Colon (tissue), 2 donors: ENCODE measurements at regions not wholly inside any gene's neighbourhood (a gene's known extent, or its start where the extent isn't known, plus 50 kb on each side); places are given as distances from the start of the nearest gene placed in this dataset.
"Not testable (repeated sequence)": the region's sequence is repeated elsewhere in the genome, so short reads cannot be mapped to it uniquely, and the experiment has no call there.

ENCODE experiments used
- FAIRE-seq: peaks from 2 replicates; lab custom pipeline; 2012; peaks lifted over from hg19 to GRCh38; lab: Jason Lieb, UNC
- donor health status: control.
- donor health status: control.

DNA sequence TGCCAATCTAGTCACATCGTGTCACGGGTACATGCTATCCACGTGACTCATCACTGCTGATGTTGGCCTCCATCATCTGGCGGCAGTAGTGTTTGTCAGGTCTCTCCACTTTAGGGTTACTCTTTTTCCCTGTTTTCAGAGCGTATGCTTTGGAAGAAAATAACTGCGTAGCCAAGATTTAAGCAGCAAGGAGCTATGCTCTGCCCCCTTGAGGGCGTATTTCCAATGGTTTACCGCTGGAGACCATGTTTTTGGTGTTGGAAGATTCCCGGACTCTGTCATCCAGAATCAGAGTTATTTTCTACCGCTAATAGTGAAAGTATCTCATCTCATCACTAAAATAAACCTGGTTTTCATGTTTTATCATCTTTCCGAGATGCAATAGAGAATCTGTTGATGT, 306.5 kb downstream of the C6orf118 start:
- FAIRE-seq, result no peak

DNA sequence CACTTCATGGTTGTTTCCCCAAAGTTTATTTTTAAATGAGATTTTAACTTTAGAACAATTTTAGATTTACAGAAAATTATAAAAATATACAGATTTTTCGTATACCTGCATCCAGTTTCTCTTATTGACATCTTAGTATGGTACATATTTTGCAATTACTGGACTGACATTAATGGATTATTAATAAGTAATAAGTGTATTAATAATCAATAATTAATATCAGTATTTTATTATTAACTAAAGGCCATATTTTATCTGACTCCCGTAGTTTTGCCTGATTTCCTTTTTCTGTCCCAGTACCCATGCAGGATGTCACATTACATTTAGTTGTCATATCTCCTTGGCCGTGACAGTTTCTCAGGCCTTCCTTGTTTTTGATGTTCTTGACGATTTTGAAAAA, 307.0 kb downstream of the C6orf118 start:
- no peak for FAIRE-seq

DNA sequence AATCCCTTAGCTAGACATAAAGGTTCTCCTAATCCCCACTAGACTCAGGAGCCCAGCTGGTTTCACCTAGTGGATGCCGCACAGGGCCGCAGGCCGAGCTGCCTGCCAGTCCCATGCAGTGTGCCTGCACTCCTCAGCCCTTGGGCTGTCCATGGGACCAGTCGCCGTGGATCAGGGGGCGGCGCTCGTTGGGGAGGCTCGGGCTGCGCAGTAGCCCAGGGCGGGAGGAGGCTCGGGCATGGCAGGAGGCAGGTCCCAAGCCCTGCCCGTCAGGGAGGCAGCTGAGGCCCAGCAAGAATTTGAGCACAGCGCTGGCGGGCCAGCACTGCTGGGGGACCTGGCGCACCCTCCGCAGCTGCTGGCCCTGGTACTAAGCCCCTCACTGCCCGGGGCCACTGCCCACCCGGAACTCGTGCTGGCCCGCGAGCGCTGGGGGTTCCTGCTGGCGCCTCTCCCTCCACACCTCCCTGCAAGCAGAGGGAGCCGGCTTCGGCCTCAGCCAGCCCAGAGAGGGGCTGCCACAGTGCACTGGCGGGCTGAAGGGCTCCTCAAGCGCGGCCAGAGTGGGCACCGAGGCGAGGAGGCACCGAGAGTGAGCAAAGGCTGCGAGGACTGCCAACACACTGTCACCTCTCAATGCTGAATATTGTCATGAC, 307.8 kb downstream of the C6orf118 start:
- no peak for FAIRE-seq

DNA sequence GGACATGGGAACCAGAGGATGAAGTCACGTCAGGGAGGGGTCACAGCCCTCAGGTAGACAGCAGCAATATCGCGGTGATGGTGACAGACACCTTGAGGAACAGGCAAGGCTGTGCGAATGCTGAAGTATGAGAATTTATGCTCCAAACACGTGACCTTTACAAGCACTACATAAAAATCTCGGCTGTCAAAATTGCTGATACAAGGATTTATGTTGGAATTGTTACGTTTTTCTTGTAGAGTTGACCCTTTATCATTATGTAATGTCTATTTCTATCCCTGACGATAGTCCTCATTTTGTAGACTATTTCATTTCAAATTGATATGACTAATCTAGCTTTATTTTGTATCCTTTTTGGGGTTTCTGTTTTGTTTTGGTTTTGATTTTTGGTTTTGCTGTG, 311.1 kb downstream of the C6orf118 start:
- no peak for FAIRE-seq

DNA sequence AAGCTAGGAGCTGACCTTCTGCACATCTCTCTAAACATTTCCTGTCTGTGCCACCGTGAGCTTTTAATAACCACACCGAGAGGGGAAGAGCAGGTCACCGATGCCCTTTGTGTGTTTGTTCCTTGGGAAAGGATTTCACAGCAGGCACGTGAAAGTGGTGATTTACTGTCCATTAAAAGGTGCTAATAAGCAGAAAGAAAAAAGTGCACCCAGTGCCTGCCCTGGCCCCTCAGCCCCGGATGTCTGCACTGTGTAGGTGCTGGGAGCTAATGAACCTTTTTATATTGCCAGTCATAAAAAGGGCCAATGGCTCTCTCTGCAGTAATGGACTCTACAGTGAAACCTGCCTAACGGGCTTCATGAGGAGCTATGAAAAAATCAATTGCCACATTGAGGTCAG, 312.6 kb downstream of the C6orf118 start:
- FAIRE-seq, result no peak

DNA sequence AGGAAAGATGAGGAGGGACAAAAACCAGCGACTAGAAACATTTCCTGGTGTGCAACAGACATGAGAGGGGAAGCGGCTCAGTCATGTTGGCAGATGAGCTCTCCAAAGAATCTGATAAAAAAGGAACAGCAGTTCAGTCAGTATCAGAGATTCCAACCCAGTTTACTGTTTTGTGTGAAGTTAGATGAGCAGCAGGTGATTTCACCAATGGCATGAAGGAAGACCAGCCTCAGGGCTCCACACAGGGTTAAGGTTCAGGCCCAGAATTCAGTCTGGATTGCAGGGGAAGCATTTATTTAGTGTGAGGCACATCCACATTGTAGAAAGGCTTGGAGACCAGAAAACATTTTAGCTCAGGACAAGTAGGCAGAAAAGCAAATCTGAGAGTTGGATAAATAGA, 317.8 kb downstream of the C6orf118 start:
- FAIRE-seq, result no peak

DNA sequence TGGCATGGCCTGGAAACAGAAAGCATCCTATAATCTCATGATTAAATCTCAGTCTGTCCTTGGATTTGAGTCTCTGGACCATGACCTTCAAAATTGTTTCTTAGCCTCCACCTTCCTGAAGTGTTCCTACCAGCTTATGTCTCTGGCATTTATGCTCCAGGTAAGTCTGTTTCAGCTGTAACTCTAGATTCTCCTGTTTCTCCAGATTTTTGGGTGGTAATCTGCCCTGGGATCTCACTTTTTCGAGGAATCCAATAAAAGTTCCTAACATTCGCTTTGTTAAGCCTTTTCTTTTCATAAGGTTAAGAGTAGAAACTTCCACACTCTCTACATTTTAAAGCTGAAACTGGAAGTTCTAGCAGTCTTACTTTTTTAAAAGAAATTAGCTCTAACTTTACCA, 318.5 kb downstream of the C6orf118 start:
- no peak for FAIRE-seq

DNA sequence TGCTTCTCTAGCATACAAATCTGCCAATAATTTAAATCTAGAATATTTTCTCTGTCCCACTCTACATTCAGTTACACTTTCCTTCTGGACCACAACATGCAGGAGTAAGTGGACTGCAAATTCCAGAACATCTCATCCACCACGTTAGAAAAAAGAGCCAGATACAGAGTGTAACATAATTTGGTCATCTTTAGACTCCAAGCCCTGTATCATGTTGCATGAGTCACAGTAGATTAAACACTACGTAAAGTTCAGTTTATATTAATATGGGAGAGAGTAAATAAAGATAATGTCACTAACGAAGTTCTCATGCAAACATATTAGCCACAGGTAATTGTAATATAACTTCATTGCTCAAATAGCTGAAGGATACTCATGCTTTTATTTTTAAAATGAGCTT, 327.0 kb downstream of the C6orf118 start:
- no peak for FAIRE-seq

DNA sequence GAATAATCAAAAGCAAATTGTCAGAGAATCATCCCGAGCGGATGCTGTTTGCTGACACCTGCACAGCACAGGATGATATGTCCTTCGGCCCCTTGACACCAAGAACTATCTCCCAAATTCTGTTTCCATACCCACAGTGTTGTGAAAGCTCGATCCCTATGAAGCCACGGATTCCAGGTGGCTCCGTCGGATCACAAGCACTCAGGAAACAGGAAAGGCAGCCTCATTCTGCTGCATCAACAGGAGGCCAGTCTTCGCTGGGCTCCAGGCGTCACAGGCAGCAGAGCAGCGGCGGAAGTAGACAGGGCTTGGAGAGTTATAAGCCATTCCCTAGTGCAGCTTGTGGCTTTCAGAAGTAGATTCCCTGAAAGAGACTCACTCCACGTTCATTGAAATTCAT, 342.3 kb downstream of the C6orf118 start:
- no peak for FAIRE-seq

DNA sequence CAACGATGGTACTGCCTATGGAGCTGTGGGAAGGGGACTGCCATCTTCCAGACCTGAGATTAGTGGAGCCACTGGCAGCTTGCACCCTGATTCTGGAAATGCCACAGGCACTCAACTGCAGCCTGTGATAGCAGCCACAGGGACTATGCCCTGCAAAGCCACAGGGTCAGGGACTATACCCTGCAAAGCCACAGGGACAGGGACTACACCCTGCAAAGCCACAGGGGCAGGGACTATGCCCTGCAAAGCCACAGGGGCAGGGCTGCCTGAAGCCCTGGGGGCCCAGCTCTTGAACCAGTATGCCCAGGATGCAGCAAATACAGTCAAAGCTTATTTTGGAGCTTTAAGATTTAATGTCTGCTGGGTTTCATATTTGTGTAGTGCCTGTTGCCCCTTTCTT, 346.6 kb downstream of the C6orf118 start:
- FAIRE-seq, result no peak

DNA sequence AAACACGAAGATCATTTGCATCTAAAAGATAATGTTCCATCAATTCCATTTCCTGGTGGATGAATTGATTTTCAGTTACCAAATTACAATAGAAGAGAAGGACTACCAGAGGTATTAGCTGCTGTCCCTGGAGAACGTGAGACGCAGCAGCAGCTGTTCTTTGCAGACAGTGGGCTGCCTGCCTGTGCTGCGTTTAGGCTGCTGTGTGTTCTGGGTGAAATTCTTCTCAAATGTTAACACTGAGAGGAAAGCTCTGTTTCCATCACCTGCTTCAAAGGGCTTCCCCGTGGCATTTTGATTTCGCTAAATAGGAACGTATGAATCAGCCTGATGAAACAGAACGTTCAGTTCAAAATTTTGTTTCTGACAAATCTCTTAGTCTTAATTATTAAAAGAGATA, 362.2 kb downstream of the C6orf118 start:
- FAIRE-seq, result no peak

DNA sequence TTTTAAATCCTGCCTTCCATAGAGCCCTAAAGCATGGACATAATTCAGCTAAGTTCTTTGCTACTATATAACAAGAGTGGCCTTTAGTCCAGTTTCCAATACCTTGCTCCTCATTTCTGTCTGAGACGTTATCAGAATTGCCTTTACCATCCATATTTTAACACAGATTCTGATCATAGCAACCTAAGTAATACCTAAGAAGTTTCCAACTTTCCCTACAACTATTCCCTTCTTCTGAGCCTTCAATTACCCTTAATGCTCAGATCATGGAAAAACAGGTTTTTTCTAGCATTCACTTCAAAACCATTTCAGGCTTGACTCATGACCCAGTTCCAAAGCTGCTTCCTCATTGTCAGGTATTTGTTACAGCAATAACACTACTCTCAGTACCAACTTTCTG, 367.1 kb downstream of the C6orf118 start:
- no peak for FAIRE-seq

DNA sequence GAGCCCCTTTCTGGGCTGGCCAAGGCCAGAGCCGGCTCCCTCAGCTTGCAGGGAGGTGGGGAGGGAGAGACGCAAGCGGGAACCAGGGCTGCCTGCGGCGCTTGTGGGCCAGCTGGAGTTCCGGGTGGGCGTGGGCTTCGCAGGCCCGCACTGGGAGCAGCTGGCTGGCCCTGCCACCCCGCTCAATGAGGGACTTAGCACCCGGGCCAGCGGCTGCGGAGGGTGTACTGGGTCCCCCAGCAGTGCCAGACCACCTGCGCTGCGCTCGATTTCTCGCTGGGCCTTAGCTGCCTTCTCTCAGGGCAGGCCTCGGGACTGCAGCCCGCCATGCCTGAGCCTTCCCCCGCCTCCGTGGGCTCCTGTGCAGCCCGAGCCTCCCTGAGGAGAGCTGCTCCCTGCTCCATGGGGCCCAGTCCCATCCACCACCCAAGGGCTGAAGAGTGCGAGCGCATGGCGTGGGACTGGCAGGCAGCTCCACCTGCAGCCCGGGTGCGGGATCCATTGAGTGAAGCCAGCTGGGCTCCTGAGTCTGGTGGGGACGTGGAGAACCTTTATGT, 376.1 kb downstream of the C6orf118 start:
- FAIRE-seq, result not testable (repeated sequence)

DNA sequence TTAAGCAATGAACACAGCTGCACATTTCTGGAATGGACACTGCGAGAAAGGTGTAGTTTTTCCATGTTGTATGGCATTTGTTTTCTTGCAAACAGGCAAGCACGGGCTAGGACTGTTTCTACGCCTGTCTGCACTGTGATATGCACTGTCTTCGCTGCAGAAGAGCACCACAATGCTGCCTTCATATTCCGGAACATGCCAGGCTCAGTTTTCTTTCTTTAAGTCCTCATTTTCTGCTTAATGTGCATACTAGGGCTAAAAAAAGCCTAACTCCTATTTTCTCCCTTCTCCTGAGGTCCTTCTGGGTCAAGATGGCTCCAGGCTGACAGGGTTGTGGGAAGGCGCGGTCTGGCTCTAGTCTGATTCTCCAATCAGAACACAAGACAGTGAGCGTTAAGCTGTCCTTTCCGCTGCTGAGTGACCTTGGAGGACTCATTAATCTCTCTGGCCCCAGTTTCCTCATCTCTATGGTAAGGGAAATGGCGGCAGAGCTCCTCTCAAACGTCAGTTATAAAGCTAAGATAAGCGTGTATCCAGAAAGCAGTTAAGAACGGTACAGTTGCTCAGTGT, 379.9 kb downstream of the C6orf118 start:
- FAIRE-seq, result no peak

DNA sequence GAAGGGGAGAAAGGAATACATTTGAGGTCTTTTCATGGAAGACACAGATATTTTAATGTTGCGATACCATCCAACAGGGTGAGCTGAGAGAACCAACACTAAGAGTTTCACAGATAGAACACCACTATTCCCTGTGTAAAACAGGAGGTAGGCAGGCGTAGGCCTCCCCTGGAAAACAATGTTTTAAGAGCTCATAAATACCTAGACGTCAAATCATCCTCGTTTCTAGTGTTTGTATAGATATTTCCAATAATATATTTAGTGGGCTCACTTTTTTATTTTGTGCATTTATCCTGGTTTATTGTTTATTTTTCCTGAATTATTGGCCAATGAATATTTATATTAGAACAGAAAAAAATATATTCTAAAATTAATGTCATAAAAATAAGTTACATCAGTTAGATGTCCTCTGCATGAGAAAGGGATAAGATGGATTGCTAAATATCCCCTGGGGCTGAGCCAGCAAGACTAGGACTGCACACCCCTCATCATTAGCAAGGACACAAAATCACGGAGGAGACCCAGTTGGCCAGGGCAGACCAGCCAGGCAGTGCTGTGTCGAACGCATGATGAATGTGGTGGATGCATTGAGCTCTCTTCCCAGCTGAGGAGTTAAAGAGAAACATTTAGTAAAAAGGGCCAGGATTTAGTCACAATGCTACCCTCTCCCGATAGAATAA, 380.5 kb downstream of the C6orf118 start:
- FAIRE-seq, result no peak

DNA sequence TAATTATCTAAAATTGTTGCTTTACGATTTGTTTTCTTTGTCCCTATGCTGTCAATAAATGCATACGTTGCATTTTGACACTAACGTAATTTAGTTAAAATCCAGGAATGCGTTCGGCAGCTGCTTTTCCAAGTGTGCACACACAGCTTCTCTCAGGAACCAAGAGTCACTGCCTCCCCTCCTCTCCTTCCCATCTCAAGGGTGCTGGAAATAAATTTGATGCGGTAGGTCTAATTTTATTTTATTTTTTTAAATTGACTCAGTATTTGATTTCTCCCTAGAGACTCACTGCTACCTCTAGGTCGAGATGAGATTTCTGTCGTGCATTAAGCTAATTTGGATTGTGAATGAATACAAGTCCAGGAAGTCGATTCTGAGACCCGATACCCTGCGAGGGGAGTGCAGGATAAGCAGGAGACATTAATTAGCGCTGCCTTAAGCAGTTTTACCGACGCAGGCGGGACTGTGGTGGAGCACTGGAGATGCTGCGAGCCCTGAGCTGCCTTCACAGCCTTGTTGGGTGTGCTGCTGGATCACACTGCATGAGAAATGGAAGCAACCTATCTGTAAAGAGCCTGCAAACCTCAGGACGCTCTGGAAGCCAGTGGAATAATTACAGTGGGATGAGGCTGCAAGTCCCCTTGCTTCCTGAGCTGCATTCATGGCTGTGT, 381.2 kb downstream of the C6orf118 start:
- FAIRE-seq, result no peak

DNA sequence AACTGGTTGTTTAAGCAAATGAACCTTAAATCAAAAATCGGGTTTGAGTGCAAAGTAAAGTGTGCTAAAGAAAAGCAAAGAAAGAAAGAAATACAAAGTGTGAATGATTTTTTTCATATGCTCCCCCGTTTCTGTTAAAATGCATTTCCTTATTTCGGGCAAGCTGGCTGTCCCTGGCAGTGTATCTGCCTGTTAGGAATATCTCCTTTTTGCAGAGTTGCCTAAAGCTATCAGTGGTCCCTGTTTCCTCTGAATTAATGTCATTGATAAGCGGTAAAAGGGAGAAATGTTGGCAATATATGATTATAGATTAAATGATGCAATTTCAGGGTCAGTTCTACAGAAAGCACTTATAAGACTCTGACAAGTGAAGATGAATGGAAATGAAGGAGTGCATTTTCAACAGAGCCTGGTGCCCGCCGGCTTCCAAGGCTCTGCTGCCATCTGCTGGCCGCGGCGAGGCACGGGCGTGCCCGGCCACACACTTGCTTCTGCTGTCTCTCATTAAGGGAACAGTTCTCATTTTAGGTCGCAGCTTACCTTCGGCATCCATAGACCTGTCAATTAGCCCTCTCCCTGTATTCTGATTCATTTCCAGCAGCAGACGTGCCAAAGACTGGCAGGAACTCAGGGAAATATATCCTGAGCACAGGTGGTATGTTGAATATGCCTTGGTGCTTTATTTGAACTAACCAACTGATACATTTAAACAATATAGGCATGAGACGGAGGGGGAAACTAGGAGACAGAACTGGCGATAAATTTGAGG, 381.9 kb downstream of the C6orf118 start:
- no peak for FAIRE-seq

DNA sequence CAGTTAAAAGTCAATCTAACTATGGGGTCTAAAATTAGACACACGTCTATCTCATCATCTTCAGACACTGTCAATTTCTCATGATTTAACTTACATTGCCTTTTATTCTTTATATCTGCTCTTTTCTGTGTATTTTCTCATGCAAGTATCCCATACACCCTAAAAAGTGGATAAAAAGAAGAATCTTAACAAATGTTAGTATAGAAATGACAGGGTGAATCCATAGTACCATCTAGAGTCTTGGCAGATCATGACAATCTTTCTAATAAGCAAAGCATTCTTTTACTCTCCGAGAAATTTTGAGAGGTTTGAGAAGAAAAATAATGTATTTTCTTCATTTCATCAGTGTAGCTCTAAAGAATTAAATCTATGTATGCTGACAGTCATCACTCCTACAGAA, 382.7 kb downstream of the C6orf118 start:
- no peak for FAIRE-seq

DNA sequence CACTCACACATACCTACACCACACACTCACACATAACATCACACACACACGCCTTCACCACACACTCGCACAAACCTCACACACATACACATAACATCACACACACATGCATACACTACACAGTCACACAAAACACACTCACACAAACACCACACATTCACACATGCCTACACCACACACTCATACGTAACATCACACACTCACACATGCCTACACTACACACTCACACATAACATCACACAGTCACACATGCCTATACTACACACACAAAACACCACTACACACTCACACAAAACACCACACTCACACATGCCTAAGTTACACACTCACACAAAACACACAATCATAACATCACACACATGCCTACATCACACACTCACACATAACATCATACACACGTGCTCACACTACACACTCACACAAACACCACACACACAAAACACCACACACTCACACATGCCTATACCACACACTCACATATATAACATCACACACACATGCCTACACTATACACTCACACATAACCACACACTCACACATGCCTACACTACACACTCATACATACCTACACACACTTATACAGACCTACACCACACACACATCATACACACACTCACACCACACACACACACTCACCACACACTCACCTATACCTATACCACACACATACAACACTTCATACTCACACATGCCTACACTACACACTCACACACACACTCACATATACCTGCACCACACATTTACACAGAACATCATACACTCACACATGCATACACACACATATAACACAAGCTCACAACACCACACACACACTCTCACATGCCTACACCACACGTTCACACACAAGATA, 383.5 kb downstream of the C6orf118 start:
- FAIRE-seq, result no peak

DNA sequence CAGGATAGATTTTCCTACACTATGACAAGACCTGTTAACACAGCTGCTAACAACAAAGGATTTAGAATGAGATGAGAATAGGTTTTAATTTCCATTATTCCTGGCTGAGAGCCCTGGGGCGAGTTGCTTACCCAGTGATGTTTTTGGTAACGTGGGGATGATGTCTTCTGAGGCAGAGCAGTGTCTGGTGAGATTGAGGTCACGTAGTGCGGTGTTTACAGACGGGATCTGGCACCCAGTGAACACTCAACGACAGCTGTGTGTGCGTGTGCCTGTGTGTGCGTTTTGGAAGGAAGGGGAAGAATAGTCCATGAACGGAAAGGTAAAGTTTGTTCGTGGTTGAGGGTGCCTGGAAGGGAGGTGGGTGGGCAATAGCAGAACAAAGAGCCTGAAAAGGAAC, 384.7 kb downstream of the C6orf118 start:
- no peak for FAIRE-seq

DNA sequence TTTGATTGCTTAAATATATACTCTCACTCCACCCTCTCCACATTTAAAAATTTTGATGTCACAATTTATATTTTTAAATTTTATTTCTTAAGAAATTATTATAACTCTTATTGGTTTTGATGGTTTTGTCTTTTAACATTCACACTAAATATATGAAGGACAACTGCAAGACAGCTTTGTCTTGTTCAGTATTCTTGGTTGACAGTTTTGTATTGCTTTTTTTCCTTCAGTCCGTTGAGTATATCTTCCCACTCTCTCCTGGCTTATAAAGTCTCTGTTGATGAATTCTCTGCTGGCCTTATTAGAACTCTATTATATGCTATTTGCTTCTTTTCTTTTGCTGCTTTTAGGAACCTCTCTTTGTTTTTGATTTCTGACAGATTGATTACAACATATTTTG, 392.2 kb downstream of the C6orf118 start:
- no peak for FAIRE-seq
